IPS DF 6.9 (cell line): ENCODE measurements at regions not wholly inside any gene's neighbourhood (a gene's known extent, or its start where the extent isn't known, plus 50 kb on each side); places are given as distances from the start of the nearest gene placed in this dataset.

Experiments used
- DNase-seq: peaks from one replicate; pipeline ENCODE4 v3.0.0-alpha.2; 2013; ENCODE audit warnings: low read depth, low spot score
- H3K27ac ChIP-seq: one replicate; pipeline ENCODE4 v1.5.1; 2013; ENCODE audit warnings: low read length, control low read depth
- H3K27me3 ChIP-seq: 2 replicates; pipeline ENCODE4 v1.6.1; 2013; ENCODE audit warnings: mild to moderate bottlenecking, low read length; ENCODE audit not compliant: control insufficient read depth, insufficient read depth
- H3K36me3 ChIP-seq: 2 replicates; pipeline ENCODE4 v1.6.1; 2013; ENCODE audit warnings: low read length; ENCODE audit not compliant: control insufficient read depth, insufficient read depth
- H3K4me1 ChIP-seq: 2 replicates; pipeline ENCODE4 v1.6.1; 2013; ENCODE audit warnings: low read length; ENCODE audit not compliant: control insufficient read depth, insufficient read depth
- H3K4me3 ChIP-seq: 2 replicates; pipeline ENCODE4 v1.5.1; 2013; ENCODE audit warnings: mild to moderate bottlenecking, low read length
- H3K9me3 ChIP-seq: 2 replicates; pipeline ENCODE4 v1.6.1; 2013; ENCODE audit warnings: low read length, inconsistent platforms; ENCODE audit not compliant: control insufficient read depth, insufficient read depth
- WGBS: extraction: QIAGEN DNeasy Blood & Tissue Kit; methylation state at CpG from one replicate; pipeline ENCODE4 v1.1.7; 2013; ENCODE audit warnings: mixed read lengths, missing lambda C conversion rate; ENCODE audit not compliant: insufficient read length, insufficient coverage; 5-methylcytosine and 5-hydroxymethylcytosine counted together

- H3K4me3 ChIP-seq = no peak overlapping the region
- no CpG with 5 or more reads among the region's 37 CpGs for WGBS
- H3K9me3 ChIP-seq = peaks cover 10% of the 10 kb centered on the region
- H3K27ac ChIP-seq = no peak overlapping the region
- H3K27me3 ChIP-seq = no peaks in the 10 kb centered on the region
- H3K4me1 ChIP-seq = no peaks in the 10 kb centered on the region
- H3K36me3 ChIP-seq = no peaks in the 10 kb centered on the region; the same call in 1 of the 2 replicates
- DNase-seq = no peak
Observed at GRCh38 chr12:34344851-34345522, 322.7 kb downstream of the ALG10 start.

DNA sequence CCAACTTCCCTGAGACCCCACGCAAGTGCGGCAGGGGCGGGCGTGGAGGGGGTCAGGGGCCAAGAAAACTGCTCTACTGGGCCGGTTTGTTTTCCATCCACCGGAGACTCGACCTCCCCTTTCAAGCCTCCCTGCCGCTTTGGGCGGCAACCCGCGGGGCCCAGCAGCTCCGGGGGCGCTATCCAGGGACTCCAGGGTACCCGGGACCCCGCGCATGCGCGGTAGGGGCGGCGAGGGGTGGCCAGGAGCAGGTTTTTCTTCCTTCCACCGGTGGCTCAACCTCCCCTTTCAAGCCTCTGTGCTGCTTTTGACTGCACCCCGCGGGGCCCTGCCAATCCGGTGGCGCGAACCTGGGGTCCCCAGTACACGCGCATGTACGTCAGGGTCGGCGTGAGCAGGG, 323.5 kb downstream of the ALG10 start:
- no peak for DNase-seq
- no peak overlapping the region for H3K27ac ChIP-seq
- H3K36me3 ChIP-seq = no peaks in the 10 kb centered on the region; the same call in 1 of the 2 replicates
- peaks cover 15% of the 10 kb centered on the region for H3K9me3 ChIP-seq
- H3K27me3 ChIP-seq = no peaks in the 10 kb centered on the region
- H3K4me3 ChIP-seq = no peak overlapping the region
- WGBS = no CpG with 5 or more reads among the region's 31 CpGs
- no peaks in the 10 kb centered on the region for H3K4me1 ChIP-seq

DNA sequence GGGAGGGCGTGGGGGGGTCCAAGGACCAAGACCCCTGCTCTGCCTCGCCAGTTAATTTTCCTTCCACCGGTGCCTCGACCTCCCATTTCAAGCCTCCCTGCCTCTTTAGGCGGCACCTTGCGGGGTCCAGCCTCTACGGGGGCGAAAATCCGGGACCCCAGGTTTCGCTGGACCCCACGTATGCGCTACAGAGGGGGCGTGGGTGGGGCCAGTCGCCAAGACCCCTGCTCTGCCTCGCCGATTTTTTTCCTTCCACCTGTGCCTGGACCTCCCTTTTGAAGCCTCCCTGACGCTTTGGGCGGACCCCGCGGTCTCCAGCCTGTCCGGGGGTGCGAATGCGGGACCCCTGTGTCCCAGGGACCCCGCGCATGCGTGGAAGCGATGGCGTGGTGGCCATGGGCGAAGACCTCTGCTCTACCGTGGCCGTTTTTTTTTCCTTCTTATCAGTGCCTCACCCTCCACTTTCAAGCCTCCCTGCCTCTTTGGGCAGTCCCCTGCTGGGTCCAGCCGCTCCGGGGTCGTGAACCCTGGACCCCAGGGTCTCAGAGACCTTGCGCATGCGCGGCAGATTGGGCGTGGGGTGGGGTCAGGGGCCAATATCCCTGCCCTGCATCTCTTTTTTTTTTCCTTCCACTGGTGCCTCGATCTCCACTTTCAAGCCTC, 324.2 kb downstream of the ALG10 start:
- no peak overlapping the region for H3K27ac ChIP-seq
- peaks cover 15% of the 10 kb centered on the region for H3K9me3 ChIP-seq
- no peaks in the 10 kb centered on the region; the same call in 1 of the 2 replicates for H3K36me3 ChIP-seq
- WGBS = no CpG with 5 or more reads among the region's 39 CpGs
- H3K27me3 ChIP-seq = no peaks in the 10 kb centered on the region
- no peak for DNase-seq
- no peak overlapping the region for H3K4me3 ChIP-seq
- H3K4me1 ChIP-seq = no peaks in the 10 kb centered on the region

- no CpG with 5 or more reads among the region's 23 CpGs for WGBS
- Histone ChIP-seq H3K9me3 (peaks cover 15% of the 10 kb centered on the region), H3K36me3 (no peaks in the 10 kb centered on the region; the same call in 1 of the 2 replicates), H3K4me3 (no peak overlapping the region), H3K4me1 (no peaks in the 10 kb centered on the region), H3K27ac (no peak overlapping the region), H3K27me3 (no peaks in the 10 kb centered on the region)
- DNase-seq = no peak
Observed at GRCh38 chr12:34347367-34347766, 325.1 kb downstream of the ALG10 start.

DNA sequence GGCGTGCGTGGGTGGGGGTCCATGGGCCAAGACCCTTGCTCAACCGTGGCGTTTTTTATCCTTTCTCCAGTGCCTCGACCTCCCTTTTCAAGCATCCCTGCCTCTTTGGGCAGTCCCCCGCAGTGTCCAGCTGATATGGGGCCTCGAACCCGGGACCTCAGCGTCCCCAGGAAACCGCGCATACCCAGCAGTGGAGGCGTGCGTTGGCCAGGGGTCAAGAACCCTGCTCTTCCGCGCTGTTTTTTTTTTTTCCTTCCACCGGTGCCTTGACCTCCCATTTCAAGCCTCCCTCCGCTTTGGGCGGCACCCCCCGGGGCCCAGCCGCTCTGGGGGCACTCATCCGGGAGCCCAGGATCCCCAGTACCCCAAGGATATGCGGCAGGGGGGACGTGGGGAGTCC, 325.8 kb downstream of the ALG10 start:
- no CpG with 5 or more reads among the region's 23 CpGs for WGBS
- H3K36me3 ChIP-seq = no peaks in the 10 kb centered on the region; the same call in 1 of the 2 replicates
- DNase-seq = no peak
- H3K27me3 ChIP-seq = no peaks in the 10 kb centered on the region
- H3K4me3 ChIP-seq = no peak overlapping the region
- H3K27ac ChIP-seq = no peak overlapping the region
- peaks cover 13% of the 10 kb centered on the region for H3K9me3 ChIP-seq
- no peaks in the 10 kb centered on the region for H3K4me1 ChIP-seq

- no peaks in the 10 kb centered on the region for H3K27me3 ChIP-seq
- no CpG with 5 or more reads among the region's 50 CpGs for WGBS
- no peaks in the 10 kb centered on the region for H3K4me1 ChIP-seq
- H3K27ac ChIP-seq = no peak overlapping the region
- DNase-seq = no peak
- H3K4me3 ChIP-seq = no peak overlapping the region
- H3K9me3 ChIP-seq = peaks cover 21% of the 10 kb centered on the region
- no peaks in the 10 kb centered on the region; the same call in 1 of the 2 replicates for H3K36me3 ChIP-seq
Observed at GRCh38 chr12:34348836-34349672, 326.8 kb downstream of the ALG10 start.

- H3K4me3 ChIP-seq = no peak overlapping the region
- H3K27ac ChIP-seq = no peak overlapping the region
- no peak for DNase-seq
- no CpG with 5 or more reads among the region's 16 CpGs for WGBS
- H3K9me3 ChIP-seq = peaks cover 22% of the 10 kb centered on the region
- H3K36me3 ChIP-seq = no peaks in the 10 kb centered on the region; the same call in 1 of the 2 replicates
- no peaks in the 10 kb centered on the region for H3K4me1 ChIP-seq
- no peaks in the 10 kb centered on the region for H3K27me3 ChIP-seq
Observed at GRCh38 chr12:34349673-34349961, 327.3 kb downstream of the ALG10 start.

DNA sequence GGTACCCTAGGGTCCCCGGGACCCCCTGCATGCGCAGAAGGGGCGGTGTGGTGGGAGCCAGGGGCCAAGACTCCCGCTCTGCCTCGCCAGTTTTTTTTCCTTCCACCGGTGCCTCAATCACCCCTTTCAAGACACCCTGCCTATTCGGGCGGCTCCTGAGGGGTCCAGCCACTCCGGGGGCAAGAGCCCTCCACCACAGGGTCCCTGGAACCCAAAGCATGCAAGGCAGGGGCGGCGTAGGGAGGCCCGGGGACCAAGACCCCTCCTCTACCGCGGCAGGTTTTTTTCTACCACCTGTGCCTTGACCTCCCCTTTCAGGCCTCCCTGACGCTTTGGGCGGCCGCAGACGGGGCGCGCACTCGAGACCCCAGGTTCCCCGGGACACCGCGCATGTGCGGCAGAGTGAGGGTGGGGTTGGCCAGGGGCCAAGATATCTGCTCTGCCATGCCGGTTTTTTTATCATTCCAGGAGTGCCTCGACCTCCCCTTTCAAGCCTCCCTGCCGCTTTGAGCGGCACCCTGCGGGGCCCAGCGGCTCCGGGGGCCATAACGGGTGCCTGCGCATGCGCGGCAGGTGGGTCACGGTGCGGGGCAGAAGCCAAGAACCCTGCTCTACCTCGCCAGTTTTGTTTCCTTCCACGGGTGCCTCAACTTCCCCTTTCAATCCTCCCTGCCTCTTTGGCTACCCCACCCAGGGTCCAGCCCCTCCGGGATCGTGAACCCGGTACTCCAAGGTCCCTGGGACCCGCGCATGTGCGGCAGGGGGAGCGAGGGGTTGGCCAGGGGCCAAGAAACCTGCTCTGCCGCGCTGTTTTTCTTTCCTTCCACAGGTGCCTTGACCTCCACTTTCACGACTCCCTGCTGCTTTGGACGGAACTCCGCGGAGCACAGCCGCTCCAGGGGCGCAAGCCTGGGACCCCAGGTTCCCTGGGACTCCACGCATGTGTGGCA, 328.1 kb downstream of the ALG10 start:
- Histone ChIP-seq H3K27ac (no peak overlapping the region), H3K4me1 (no peaks in the 10 kb centered on the region), H3K4me3 (no peak overlapping the region), H3K36me3 (no peaks in the 10 kb centered on the region; the same call in 1 of the 2 replicates), H3K9me3 (peaks cover 24% of the 10 kb centered on the region), H3K27me3 (no peaks in the 10 kb centered on the region)
- no peak for DNase-seq
- no CpG with 5 or more reads among the region's 56 CpGs for WGBS

DNA sequence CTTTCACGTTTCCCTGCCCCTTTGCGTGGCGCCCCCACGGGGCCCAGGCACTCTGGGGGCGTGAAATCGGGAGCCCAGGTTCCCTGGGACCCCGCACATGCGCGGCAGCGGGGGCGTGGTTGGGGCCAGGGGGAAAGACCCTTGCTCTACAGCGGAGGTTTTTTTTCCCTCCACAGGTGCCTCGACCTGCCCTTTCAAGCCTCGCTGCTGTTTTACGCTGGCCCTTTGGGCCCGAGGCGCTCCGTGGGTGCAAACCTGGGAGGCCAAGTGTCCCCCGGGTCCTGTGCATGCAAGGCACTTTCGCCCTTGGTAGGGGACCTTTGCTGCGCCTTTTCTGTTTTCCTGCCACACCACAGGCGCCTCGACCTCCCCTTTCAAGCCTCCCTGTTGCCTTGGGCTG, 329.8 kb downstream of the ALG10 start:
- Histone ChIP-seq H3K27me3 (no peaks in the 10 kb centered on the region), H3K4me3 (no peak overlapping the region), H3K4me1 (no peaks in the 10 kb centered on the region; the same call in 1 of the 2 replicates), H3K27ac (no peak overlapping the region), H3K36me3 (no peaks in the 10 kb centered on the region; the same call in 1 of the 2 replicates), H3K9me3 (peaks cover 30% of the 10 kb centered on the region)
- DNase-seq = no peak
- WGBS = no CpG with 5 or more reads among the region's 23 CpGs
